OCI-LY1 (cell line): ENCODE measurements at regions not wholly inside any gene's neighbourhood (a gene's known extent, or its start where the extent isn't known, plus 50 kb on each side); places are given as distances from the start of the nearest gene placed in this dataset.
A peak's percentile ranks its signal among the peaks of the same experiment; 100 is the strongest.

Source experiments
- H2AFZ ChIP-seq: fragments of 200-600 bp; sonication (generic), shearing (Covaris generic); 2 replicates; pipeline ENCODE4 v1.6.0; 2014; ENCODE audit warnings: antibody characterized with exemption, mild to moderate bottlenecking, low read length
- H3F3A ChIP-seq: fragments of 200-600 bp; sonication (generic), shearing (Covaris generic); 2 replicates; pipeline ENCODE4 v1.6.0; 2014; ENCODE audit warnings: mild to moderate bottlenecking, antibody characterized with exemption, low read length, moderate library complexity; ENCODE audit not compliant: insufficient read depth
- H3K27ac ChIP-seq: fragments of 200-600 bp; sonication (generic); 2 replicates; pipeline ENCODE4 v1.5.1; 2014; ENCODE audit warnings: low read length, mixed run types, mild to moderate bottlenecking, low read depth; ENCODE audit not compliant: poor library complexity, severe bottlenecking
- H3K27me3 ChIP-seq: fragments of 200-600 bp; sonication (generic); 2 replicates; pipeline ENCODE4 v1.6.0; 2014; ENCODE audit warnings: antibody characterized with exemption, mild to moderate bottlenecking, low read length, moderate library complexity; ENCODE audit not compliant: insufficient read depth
- H3K36me3 ChIP-seq: fragments of 200-600 bp; sonication (generic); 2 replicates; pipeline ENCODE4 v1.6.1; 2014; ENCODE audit warnings: mild to moderate bottlenecking, antibody characterized with exemption, low read length, moderate library complexity, mixed read lengths; ENCODE audit not compliant: insufficient read depth
- H3K4me1 ChIP-seq: fragments of 200-600 bp; sonication (generic); 2 replicates; pipeline ENCODE4 v1.5.1; 2014; ENCODE audit warnings: mild to moderate bottlenecking, low read length, moderate library complexity; ENCODE audit not compliant: insufficient read depth, severe bottlenecking
- H3K4me2 ChIP-seq: fragments of 200-600 bp; sonication (generic), shearing (Covaris generic); 2 replicates; pipeline ENCODE4 v1.6.1; 2014; ENCODE audit warnings: low read length
- H3K4me3 ChIP-seq: fragments of 200-600 bp; sonication (generic); 2 replicates; pipeline ENCODE4 v1.5.1; 2014; ENCODE audit warnings: low read length, low read depth, mild to moderate bottlenecking, mixed read lengths; ENCODE audit not compliant: poor library complexity, severe bottlenecking
- H3K79me2 ChIP-seq: fragments of 200-600 bp; shearing (Covaris generic); 2 replicates; pipeline ENCODE4 v1.6.1; 2016; ENCODE audit warnings: mixed run types, low read length, mixed read lengths; ENCODE audit not compliant: insufficient read depth
- H3K9ac ChIP-seq: fragments of 200-600 bp; sonication (generic), shearing (Covaris generic); 2 replicates; pipeline ENCODE4 v1.6.1; 2014; ENCODE audit warnings: mild to moderate bottlenecking, low read length, mixed read lengths
- H3K9me2 ChIP-seq: fragments of 200-600 bp; sonication (generic), shearing (Covaris generic); 2 replicates; pipeline ENCODE4 v1.6.1; 2014; ENCODE audit warnings: low read depth, mild to moderate bottlenecking, low read length, mixed read lengths
- H3K9me3 ChIP-seq: fragments of 200-600 bp; shearing (Covaris generic); 2 replicates; pipeline ENCODE4 v1.6.1; 2014; ENCODE audit warnings: low read length, mixed read lengths
- H4K20me1 ChIP-seq: fragments of 200-600 bp; sonication (generic), shearing (Covaris generic); 2 replicates; pipeline ENCODE4 v1.6.0; 2016; ENCODE audit warnings: mild to moderate bottlenecking, low read length; ENCODE audit not compliant: insufficient read depth
- CTCF ChIP-seq: fragments of 200-600 bp; sonication (generic), shearing (Covaris generic); IDR thresholded peaks from 2 replicates; pipeline ENCODE4 v1.5.1; 2017; ENCODE audit warnings: mild to moderate bottlenecking, antibody characterized with exemption, low read length, moderate library complexity, mixed read lengths
- EZH2 ChIP-seq: fragments of 200-600 bp; sonication (generic), shearing (Covaris generic); IDR thresholded peaks from 2 replicates; pipeline ENCODE4 v1.8.0; 2017; ENCODE audit warnings: borderline replicate concordance, mixed run types, mild to moderate bottlenecking, antibody characterized with exemption, low read length, moderate library complexity, mixed read lengths

GRCh38 chr14:44369401-44370123 is 137.5 kb downstream of the FSCB start:
- H3K27me3 ChIP-seq, result no peaks in the 10 kb centered on the region
- no peak overlapping the region for H3K4me2 ChIP-seq
- no peaks in the 10 kb centered on the region for H3K9me3 ChIP-seq
- no peaks in the 10 kb centered on the region for H3F3A ChIP-seq
- H2AFZ ChIP-seq, result no peak overlapping the region
- H3K9me2 ChIP-seq, result no peaks in the 10 kb centered on the region
- no peaks in the 10 kb centered on the region for H4K20me1 ChIP-seq
- H3K4me3 ChIP-seq, result no peak overlapping the region
- no peak overlapping the region for H3K27ac ChIP-seq
- no peaks in the 10 kb centered on the region for H3K4me1 ChIP-seq
- no peaks in the 10 kb centered on the region for H3K36me3 ChIP-seq
- no peaks in the 10 kb centered on the region for H3K79me2 ChIP-seq
- H3K9ac ChIP-seq, result no peak overlapping the region
- peak; percentile 18; the same call in 1 of the 2 replicates for TF ChIP-seq CTCF
- no peak for TF ChIP-seq EZH2

GRCh38 chr14:44361083-44361482 is 146.0 kb downstream of the FSCB start:
- Histone ChIP-seq H3K36me3 (no peaks in the 10 kb centered on the region), H3F3A (no peaks in the 10 kb centered on the region), H4K20me1 (no peaks in the 10 kb centered on the region), H3K4me3 (no peak overlapping the region), H3K27me3 (no peaks in the 10 kb centered on the region), H3K79me2 (no peaks in the 10 kb centered on the region), H3K4me1 (no peaks in the 10 kb centered on the region), H2AFZ (no peak overlapping the region), H3K9me2 (no peaks in the 10 kb centered on the region), H3K9ac (no peak overlapping the region), H3K9me3 (no peaks in the 10 kb centered on the region), H3K4me2 (no peak overlapping the region), H3K27ac (no peak overlapping the region)
- no peak for TF ChIP-seq EZH2
- TF ChIP-seq CTCF, result no peak

GRCh38 chr14:44353805-44354204 is 153.3 kb downstream of the FSCB start:
- no peak overlapping the region for H2AFZ ChIP-seq
- no peaks in the 10 kb centered on the region for H3F3A ChIP-seq
- H3K27me3 ChIP-seq, result no peaks in the 10 kb centered on the region
- H4K20me1 ChIP-seq, result no peaks in the 10 kb centered on the region
- H3K36me3 ChIP-seq, result no peaks in the 10 kb centered on the region
- H3K4me1 ChIP-seq, result no peaks in the 10 kb centered on the region
- H3K4me3 ChIP-seq, result no peak overlapping the region
- H3K27ac ChIP-seq, result no peak overlapping the region
- no peak overlapping the region for H3K9ac ChIP-seq
- no peaks in the 10 kb centered on the region for H3K9me2 ChIP-seq
- TF ChIP-seq CTCF (no peak), EZH2 (no peak)
- H3K79me2 ChIP-seq, result no peaks in the 10 kb centered on the region
- H3K4me2 ChIP-seq, result no peak overlapping the region
- no peaks in the 10 kb centered on the region for H3K9me3 ChIP-seq
